ENCODE measurements at regions not wholly inside any gene's neighbourhood (a gene's known extent, or its start where the extent isn't known, plus 50 kb on each side); places are given as distances from the start of the nearest gene placed in this dataset.
A peak's percentile ranks its signal among the peaks of the same experiment; 100 is the strongest.

- DNase-seq = no peak
Observed at GRCh38 chr15:92224843-92225242, 168.8 kb upstream of the ST8SIA2 start.

DNA sequence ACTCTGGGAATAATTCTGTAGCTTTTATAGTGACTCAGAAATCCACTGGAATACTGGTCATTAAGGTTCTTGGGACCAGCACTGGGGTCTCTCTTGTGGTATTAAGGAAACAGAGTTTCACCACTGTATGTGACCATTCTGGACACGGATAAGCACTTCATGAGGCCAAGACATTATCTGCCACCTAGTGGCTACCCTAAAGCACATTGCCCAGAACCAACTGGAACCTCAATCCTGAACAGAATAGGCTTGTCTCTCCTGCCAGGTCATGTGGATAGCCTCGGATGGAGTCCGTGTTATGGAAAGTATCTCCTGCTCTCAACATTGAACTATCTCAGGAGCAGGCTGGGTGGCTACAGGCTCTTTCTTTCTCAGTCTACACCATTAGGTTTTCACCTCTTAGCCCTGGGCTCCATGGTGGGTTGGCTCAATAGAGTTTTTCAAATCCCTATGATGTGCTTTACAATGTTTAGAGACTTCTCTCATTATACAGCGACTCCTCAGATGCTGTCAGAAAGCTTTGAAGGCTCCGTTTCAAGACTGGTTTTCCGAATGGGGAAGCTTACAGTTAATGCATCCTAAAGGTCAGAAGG is 167.6 kb upstream of the ST8SIA2 start:
- DNase-seq = no peak

DNA sequence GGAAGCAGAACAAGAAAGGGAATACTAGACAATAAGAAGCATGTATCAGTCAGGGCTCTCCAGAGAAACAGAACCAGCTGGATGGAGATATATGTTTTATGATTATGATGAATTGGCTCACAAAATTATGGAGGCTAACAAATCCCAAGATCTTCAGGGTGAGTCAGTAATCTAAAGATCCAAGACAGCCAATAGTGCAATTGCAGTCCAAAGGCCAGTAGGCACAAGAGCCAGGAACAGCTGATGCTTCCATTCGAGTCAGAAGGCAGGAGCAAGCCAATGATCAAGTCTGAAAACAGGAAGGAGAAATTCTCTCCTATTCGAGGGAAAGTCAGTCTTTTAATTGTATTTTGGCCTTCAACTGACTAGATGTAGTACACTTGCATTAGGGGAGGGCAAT is 164.9 kb upstream of the ST8SIA2 start:
- no peak for DNase-seq

- no peak for DNase-seq
Observed at GRCh38 chr15:92231461-92231860, 162.2 kb upstream of the ST8SIA2 start.

GRCh38 chr15:92232317-92232716 is 161.4 kb upstream of the ST8SIA2 start:
- DNase-seq = no peak

GRCh38 chr15:92232876-92233275 is 160.8 kb upstream of the ST8SIA2 start:
- DNase-seq = no peak

- DNase-seq = no peak
Observed at GRCh38 chr15:92243227-92243626, 150.5 kb upstream of the ST8SIA2 start.

- no peak for DNase-seq
Observed at GRCh38 chr15:92244703-92245102, 149.0 kb upstream of the ST8SIA2 start.

- no peak for DNase-seq
Observed at GRCh38 chr15:92247649-92248242, 145.9 kb upstream of the ST8SIA2 start.

DNA sequence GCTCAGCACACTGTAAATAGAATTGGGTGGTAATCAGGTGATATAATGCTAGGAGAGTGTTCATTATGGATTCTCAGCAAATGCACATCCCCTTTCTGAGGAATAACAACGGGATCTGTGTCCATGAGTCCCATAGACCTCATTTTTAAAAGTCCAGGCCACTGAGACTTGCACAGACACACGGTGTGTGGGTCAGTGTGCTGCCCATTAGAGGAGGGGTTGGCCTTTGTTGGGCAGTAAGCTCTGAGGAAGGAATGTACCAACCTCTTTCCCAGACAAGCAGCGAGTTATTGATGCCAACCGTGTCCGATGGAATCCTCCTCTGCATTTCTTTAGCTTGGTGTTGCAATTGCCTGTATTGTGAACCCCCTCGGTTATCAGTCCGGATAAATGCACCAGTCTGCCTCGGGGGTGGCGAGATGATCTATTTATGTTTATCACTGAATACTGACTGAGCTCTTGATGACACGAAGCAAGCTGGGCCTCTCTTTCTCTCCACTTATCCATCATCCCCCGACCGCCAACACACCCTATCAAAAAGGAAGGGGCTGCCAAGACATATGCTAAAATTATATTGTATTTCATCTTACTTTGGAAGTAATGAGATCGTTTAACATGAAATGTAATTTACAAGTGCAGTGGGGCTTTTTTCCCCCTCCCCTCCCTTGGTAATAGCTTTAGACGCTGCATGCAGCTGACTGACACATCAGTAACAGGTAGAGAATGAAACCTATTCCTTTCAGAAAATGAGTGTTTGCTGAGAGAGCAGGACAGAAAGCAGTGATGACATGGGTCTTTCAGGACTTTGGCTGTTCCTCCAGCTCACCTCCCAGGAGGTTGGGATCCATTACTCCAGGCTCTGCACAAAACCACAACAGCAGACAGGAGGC is 126.6 kb upstream of the ST8SIA2 start:
- no peak for DNase-seq

DNA sequence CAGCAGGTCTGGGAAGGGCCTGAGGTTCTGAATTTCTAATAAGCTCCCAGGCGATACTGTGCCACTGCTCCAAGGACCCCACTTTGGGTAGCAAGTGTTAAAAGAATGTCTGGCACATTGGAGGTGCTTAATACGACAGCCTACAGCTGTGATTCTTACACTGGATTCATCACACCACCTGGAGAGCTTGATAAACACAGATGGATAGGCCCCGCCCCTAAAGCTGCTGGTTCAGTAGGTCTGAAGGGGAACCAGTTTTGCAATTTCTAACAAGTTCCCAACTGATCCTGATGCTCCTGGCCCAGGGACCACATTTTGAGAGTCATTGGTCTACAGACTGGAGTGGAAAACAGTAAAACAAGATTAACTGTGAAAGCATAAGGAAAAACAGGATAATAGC is 124.8 kb upstream of the ST8SIA2 start:
- DNase-seq = no peak

- no peak for DNase-seq
Observed at GRCh38 chr15:92271179-92271578, 122.5 kb upstream of the ST8SIA2 start.

GRCh38 chr15:92272106-92272505 is 121.6 kb upstream of the ST8SIA2 start:
- DNase-seq = no peak

DNA sequence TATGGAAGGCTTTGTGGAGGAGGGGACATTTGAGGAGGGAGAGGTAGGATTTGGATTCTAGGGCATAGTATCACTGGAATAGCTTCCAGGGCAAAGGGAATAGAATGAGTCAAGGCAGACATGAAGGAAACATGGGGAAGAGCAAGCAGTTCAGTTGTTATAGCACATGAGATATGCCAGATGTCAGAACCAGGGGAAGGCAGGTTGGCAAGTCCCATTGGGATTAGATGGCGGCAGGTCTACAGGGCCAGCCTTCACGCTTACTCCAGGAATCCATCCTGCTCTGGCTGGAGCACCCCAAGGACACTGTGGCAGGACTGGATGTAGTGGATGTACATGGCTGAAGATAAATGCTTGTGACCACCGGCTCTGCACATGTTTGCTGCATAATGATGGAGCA is 120.4 kb upstream of the ST8SIA2 start:
- no peak for DNase-seq

DNA sequence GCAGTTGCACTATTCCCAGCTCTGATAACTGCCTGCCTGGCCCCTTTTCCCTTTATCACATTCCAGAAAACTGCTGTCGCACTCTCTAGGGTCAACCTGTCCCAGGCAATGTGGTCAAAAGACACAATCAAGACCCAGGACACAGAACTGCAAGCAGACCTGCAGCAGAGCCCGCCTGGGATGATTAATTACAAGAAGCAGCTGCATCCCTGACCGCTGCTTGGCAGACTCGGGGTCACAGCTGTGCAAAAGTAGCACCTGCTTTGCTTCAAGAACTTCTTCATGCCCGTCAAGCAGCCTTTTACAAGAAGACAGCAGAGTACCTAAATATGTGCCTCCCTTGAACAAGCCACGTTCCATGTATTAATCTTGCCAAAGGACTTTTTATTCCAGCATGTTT is 120.0 kb upstream of the ST8SIA2 start:
- DNase-seq = no peak

DNA sequence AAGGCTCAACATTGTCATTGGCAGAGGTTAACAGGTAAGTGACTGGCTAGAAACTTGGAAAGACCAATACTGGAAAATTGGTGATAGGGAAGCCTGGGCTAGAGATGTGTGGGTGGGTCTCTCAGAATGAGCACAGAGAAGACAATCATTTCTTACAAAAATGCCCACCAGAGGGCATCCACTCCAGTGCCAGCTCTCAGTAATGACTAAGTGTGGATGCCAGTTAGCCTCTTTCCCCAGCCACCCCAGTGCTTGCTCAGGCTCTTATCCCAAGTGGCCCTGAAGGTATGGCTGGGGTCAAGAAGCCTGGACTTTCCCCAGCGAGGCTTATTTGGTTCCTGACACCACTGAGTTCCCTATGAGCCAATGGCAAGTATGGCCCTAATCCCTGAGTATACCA is 115.9 kb upstream of the ST8SIA2 start:
- peak; percentile 11 for DNase-seq

DNA sequence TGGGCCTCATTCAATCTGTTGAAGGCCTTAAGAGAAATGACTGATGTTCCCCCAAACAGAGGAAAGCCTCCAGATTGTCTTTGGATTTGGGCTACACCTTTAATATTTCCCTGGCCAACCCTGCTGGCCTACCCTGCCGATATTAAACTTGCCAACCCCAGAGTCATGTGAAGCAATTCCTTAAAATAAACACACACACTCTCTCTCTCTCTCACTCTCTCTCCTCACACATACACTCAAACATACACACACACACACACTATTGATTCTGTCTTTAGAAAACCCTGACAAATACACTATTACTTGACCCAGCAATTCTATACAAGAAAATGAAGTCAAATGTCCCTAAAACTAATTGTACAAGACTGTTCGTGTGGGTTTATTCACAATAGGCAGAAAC is 109.9 kb upstream of the ST8SIA2 start:
- DNase-seq = no peak

DNA sequence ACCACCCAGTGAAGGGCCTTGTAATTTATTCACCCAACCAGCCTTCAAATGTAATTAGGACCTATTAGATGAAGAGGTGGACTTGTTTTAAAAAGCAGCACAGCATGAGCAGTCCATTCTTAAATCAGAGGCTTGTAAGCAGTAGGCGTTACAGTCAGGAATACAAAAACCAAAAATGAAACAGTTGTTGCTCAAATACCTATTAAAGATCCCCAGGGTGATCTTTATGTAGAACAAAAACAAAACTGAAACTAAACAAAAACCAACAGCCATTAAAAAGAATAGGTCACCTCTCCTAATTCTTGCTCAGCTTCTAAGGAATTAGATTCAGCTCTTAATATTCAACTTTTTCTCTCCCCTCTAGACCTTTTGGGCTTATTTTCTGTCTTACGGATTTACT is 104.9 kb upstream of the ST8SIA2 start:
- DNase-seq = no peak

DNA sequence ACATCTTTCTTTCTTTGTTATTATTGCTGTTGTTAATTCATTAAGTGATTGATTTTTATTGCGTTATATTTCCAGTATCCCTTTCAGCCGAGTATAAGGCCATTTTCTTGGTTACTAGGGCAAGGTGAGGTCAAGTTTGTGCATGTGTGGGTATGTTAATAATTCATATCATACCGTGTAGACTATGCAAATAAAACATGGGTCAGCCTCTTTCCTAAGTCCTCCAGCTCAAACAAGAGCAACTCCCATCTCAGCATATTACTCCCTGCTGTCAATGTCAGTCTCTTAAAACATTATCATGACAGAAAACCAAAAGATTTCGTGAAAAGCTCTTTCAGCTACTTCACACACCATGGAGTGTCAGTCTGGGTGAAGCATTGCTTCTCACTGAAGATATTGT is 103.9 kb upstream of the ST8SIA2 start:
- no peak for DNase-seq

- DNase-seq = no peak
Observed at GRCh38 chr15:92290359-92290992, 103.2 kb upstream of the ST8SIA2 start.

GRCh38 chr15:92291900-92292299 is 101.8 kb upstream of the ST8SIA2 start:
- no peak for DNase-seq

DNA sequence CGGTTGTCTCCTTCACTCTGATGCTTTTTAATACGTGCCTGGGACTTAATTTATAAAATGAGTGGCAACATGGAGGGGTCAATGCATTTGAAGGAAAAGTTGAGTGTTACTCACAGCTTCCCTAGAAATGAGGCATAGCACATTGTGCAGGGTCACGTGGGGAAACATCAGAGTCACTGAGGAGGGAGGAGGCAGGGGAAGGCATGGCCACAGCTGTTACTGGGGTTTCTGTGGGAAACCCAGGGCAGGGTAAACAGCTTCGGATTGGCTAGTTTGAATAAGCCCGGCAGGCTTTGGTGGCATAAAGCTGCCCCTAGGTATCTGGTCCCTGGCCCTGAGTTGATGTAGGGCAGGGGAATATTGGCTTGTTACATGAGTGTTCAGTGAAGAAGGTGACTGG is 98.9 kb upstream of the ST8SIA2 start:
- no peak for DNase-seq

DNA sequence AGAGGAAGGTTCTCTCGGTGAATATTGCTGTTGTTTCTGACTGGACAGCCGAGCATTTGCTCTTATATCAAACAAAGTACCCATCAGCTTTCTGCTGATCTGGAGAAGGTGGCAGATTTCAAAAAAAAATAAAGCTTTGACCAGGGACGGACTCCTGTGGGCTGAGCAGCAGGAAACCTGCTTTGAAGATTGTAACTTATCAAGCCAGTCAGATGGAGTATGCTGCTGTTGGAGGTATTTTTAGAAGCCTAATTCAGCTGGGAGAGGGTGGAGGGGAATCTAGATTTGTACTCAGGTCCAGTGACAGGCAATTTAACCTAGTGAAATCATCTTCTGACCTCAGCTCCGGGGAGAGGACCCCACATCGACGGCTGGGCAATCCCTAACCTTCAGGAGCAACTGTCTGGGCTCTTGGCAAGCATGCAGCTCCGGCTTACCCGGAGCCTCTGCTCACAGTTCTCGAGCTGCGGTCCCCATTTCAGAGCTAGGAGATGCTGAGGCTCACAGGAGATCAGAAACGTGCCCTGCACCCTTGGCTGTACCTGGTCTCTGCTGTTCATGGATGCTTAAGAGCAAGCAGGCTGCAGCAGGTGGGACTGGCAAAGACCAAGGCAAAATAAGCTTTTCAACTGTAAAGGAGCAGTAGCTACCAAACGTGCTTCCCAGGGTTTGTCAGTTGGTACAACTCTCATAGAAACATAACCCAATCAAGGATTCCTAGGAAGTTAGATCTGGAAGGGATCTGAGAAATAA is 89.3 kb upstream of the ST8SIA2 start:
- no peak for DNase-seq
